GM19025 (cell line): ENCODE measurements at regions not wholly inside any gene's neighbourhood (a gene's known extent, or its start where the extent isn't known, plus 50 kb on each side); places are given as distances from the start of the nearest gene placed in this dataset.

Experiments used
- ATAC-seq: cut with Tn5 transposase; IDR thresholded peaks from one replicate; pipeline ENCODE4 v1.9.1; 2021; ENCODE audit warnings: mild to moderate bottlenecking, low read depth, moderate library complexity; ENCODE audit not compliant: unreplicated experiment

DNA sequence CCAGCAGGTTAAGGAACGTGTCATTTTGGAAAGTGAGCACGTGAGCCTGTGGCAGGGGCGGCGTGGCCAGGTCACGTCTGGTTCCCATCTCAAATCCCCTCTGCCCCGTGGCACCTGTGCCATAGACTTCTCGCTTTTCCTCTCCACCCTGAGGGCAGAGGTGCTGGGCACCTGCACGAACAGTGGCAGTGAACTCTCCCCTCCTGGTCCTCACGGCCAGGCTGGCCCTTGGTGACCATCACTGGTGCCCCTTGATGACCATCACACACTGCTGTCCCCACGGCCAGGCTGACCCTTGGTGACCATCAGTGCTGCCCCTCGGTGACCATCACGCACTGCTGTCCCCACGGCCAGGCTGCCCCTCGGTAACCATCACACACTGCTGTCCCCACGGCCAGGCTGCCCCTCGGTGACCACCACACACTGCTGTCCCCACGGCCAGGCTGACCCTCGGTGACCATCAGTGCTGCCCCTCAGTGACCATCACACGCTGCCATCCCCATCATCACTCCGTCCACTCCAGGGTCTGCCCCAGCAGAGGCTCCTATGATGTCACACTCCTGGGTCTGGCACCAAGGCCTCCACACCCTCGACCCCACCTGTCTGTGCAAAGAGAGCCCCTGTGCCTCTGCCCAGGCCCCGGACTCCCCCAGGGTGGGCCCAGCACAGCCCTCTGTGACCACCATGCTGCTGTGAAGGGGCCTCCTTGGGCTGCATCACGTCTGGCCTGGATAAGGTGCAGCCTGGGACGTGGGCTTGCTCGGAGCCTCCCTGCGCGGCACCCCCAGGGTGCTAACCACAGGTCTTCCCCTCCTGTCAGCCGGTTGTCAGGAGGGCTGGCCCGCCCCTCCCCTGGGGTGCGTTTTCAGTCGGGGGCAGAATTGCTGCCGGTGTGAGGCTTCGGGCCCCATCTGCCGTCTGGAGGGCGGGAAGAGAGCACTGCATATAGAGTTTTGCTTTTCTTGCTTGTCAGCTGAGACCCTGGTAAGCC, 738.6 kb downstream of the BRD1 start:
- ATAC-seq, result no peak

DNA sequence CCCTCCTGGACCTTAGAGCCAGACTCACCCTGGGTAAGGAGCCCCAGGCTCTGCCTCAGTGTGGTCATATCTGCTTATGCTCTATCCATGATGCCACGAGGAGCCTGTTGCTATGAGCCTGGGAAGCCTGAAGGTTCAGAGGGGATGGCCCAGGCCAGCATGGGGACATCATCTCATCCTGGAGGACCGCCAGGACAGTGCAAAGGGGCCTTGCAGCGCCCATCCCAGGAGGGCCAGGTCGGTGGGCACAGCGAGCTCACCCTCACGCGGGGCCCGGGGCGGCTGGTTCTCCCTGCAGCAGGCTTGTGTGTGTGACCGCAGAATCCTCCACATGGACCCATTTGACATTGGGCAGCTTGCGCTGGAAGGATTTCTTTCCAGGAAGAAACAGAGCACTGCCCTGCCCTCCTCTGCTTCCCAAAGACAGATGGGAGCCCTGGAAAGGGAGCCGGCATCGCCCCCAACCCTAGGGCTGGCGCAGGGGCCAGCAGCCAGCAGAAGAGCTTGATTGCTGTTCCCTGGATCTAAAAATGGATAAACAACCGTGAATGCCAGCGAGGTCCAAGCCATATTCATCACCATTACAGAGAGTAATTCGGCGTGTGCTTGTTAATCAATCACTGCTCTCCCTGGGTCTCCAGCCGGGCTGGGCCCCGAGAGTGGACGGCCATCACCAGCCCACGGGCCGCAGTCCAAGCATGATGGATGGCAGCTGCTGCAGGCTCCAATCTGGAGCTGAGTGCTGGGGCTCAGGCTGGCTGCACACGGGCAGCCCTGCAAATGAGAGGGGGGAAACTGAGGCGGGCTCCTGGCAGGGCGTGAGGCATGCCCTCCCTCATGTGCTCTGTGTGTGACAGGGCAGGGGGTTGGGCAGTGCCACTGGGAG, 739.7 kb downstream of the BRD1 start:
- ATAC-seq, result no peak

- ATAC-seq, result no peak
Measured at GRCh38 chr22:49087198-49087597, 740.5 kb downstream of the BRD1 start.

GRCh38 chr22:49086606-49087157, 741.0 kb downstream of the BRD1 start:
- no peak for ATAC-seq

GRCh38 chr22:49086181-49086580, 741.5 kb downstream of the BRD1 start:
- no peak for ATAC-seq

- ATAC-seq, result no peak
Measured at GRCh38 chr22:49084206-49084605, 743.5 kb downstream of the BRD1 start.

DNA sequence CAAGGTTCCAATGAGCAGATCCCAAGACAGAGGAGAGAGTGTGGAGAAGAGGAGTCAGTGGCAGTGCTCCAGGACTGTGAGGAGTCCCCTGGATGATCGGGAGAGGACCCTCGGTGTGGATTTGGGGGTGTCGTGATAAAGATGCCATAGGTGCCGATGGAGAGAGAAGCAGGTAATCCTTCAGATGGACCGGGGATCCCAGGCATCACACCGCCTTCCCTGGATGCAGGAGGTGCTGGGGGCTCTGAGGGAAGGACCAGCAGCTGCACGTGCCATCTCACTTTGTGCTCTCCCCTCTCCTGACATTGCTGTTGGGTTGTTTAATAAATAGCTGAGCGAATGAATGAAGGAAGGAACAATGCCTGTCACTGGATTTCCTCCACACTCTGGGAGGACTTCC, 744.1 kb downstream of the BRD1 start:
- ATAC-seq, result no peak

DNA sequence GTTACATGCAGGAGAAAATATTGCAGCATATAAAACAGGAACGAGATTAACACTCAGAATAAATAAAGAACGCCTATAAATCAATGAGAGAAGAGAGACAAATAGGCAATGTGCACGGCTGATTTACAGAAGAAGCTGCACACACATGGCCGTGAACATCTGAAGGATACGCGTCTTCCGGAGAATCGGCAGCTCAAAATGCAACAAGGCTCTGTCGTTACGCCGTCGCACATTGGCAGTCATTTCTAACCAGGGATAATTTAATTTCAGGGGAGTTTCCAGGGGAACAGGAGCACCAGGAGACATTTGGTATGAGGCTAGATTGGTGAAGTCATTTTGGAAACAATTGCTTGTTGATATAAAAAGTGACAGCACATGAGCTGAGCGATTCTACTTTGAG, 745.2 kb downstream of the BRD1 start:
- ATAC-seq, result no peak

DNA sequence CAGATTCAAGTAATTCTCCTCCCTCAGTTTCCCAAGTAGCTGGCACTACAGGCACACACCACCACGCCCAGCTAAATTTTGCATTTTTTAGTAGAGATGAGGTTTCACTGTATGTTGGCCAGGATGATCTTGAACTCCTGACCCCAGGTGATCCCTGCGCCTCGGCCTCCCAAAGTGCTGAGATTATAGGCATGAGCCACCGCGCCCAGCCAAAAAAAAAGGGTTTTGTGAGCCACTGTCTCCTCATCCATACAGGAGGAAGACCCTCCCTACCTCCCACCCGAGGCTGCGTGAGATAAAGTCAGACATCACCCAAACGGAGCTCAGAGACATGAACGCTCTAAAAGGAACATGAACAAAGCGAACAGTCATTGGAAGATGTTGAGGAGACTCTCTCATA, 745.7 kb downstream of the BRD1 start:
- ATAC-seq, result no peak

DNA sequence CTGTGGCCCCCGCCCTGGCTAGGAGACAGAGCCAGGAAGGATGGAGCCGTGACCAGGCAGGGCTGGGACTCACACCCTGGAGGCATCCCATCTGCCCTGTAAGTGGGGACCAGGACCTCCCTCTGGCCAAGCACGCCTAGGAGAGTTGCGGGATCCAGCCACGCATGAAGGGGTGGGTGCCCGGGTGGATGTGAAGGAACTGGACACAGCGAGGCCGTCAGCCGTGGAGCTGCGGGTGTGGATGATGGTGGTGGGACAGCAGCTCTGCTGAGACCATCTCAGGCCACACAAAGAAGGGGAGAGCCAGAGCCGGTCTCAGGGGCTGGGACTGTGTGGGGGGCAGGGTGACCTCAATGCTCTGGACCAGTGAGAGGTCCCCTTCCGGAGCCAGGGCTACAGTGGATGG, 746.4 kb downstream of the BRD1 start:
- ATAC-seq, result no peak

DNA sequence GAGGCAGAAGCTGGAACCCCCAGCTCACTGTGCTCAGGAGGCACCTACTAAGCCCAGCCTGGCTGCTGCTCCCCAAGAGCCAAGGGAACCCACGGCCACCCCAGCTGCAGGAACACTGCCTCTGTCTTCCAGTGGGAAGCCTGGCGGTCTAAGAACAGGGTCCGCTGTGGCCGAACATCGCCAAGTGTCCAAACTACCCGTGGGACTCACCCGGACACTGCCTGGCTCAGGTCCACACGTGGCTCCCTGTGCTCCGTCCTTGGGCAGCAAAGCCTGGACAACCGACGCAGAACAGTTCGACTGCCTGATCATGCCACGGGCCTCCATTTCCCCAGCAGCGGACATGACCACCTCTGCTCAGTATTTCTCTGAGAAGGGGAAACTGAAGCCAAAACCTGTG, 747.0 kb downstream of the BRD1 start:
- no peak for ATAC-seq

- ATAC-seq, result no peak
Measured at GRCh38 chr22:49079743-49080500, 747.8 kb downstream of the BRD1 start.

GRCh38 chr22:49079027-49079725, 748.5 kb downstream of the BRD1 start:
- ATAC-seq, result no peak

DNA sequence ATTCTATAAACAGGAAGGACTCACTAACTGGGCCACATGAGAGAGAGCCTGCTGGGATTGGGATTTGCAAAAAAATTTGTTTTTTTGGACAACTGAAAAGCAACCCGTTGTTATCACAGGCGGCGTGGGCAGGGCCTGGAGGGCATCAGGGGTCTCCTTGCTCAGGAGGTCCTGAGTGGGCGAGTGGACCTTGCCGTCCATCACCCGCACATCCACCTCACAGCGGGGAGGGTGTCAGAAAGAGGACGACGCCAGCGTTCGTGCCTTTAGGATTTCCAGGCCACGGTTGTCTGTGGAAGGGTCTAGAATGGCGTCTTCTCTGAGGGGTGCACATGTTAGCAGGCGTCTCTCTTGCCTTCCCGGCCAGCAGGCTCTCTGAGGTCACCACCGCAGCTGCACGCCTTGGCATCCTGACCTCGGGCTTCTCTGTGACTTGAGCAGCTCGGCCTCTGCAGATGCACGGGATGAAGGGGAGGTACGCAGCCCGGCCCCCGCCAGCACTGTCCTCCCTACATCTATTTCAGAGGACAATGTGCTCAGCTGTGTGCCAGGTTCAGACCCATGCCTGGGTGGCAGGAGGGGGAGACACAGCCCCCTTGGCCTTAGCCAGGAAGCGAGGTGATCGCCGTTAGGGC, 749.5 kb downstream of the BRD1 start:
- no peak for ATAC-seq

DNA sequence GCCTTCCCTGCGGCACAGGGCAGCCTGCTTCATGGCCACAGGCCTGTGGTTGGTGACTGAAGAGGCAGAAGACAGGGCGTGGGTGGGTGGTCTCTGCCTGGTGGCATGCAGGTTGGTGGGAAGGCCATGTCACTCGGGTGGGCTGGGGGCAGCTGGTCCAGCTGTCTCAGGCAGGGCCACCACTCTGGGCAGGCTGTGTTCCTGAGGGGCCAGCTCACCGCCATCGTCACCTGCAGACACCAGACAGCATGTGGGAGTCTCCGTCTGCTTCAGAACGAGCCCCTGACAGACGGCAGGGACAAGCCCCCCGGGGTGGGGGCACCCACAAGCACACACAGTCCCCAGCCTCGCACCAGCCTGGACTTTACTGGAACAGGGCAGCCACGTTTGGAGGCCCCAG, 750.1 kb downstream of the BRD1 start:
- no peak for ATAC-seq

DNA sequence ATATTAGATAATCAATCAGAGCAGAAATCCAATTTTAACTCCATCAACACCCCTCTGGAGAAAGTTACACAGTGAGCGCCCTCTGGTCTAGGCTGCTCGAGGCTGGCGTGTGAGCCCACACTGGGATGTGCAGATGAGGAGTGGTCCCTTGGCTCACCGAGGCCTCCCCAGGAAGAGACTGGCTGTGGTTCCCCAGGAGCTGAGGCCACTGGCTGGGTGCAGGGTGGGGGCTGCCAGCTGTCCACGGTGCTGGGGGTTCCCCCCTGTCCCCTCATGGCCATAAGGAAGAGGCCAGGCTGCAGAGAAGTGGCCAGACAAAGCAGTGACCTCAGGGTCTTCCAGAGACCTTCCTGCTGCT, 750.7 kb downstream of the BRD1 start:
- ATAC-seq, result no peak

DNA sequence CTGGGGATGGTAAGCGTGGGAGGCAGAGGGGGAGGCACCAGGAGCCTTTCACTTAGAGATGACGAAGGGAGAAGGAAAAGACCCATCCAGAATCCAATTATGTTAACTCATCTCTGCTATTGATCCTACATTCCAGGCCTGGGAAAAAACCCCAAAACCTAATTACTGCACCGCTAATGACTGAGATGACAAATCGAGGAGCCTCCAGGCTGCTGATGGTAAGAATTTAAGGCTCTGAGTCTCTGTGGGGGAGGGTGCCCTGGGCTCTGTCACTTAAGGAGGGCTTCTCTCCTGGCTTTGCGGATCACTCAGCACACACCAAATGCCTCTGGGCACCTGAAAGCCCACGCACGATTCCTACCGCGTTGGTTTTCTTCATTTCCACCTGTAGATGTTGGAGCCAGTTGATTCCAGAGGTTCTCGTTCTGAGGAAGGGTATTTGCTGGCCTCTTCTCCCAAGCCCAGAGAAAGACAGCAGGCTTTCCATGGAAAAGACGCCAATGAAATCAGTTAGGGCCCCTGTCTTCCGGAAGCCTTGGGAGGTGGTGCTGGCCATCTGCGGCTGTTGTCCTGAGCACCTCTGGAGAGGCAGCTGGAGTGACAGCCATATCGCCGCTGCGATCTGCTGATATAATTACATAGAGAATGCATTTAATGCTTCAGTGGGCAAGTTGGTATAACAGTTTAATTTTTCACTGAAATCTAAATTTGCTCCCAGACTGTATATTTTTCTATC, 751.2 kb downstream of the BRD1 start:
- ATAC-seq, result no peak

DNA sequence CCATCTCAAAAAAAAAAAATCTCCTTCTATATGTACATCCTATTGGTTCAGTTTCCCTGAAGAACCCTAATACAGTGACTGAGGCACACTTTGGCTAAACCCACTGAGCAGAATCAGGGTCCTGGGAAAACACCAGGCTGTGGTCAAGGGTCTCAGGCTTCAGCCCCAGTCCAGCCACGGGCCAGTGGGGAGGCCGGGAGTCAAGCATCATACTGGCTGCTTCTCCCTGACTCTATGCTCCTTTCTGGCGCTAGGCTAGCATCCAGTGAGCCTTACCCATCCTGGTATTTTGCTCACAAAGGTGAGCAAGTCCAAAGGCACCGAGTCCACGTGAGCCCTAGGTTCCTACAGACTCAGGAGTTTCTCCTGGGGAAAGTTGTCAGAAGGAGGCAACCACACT, 752.5 kb downstream of the BRD1 start:
- ATAC-seq, result no peak
